DND-41 (cell line): ENCODE measurements at regions not wholly inside any gene's neighbourhood (a gene's known extent, or its start where the extent isn't known, plus 50 kb on each side); places are given as distances from the start of the nearest gene placed in this dataset.

ENCODE experiments used
- EZH2 ChIP-seq: IDR thresholded peaks from 3 replicates; pipeline ENCODE4 v1.6.1; 2012; ENCODE audit warnings: borderline replicate concordance, low read depth, mild to moderate bottlenecking, moderate library complexity, low read length, inconsistent platforms; ENCODE audit not compliant: severe bottlenecking
- TF ChIP-seq, protein P1 (sequence below): IDR thresholded peaks from 2 replicates; pipeline ENCODE4 v1.5.1; 2012; ENCODE audit warnings: borderline replicate concordance, low read length, moderate library complexity, mild to moderate bottlenecking; ENCODE audit not compliant: poor library complexity, severe bottlenecking; ENCODE audit errors: extremely low read depth

- TF ChIP-seq, protein P1, sequence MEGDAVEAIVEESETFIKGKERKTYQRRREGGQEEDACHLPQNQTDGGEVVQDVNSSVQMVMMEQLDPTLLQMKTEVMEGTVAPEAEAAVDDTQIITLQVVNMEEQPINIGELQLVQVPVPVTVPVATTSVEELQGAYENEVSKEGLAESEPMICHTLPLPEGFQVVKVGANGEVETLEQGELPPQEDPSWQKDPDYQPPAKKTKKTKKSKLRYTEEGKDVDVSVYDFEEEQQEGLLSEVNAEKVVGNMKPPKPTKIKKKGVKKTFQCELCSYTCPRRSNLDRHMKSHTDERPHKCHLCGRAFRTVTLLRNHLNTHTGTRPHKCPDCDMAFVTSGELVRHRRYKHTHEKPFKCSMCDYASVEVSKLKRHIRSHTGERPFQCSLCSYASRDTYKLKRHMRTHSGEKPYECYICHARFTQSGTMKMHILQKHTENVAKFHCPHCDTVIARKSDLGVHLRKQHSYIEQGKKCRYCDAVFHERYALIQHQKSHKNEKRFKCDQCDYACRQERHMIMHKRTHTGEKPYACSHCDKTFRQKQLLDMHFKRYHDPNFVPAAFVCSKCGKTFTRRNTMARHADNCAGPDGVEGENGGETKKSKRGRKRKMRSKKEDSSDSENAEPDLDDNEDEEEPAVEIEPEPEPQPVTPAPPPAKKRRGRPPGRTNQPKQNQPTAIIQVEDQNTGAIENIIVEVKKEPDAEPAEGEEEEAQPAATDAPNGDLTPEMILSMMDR: no peak
- no peak for TF ChIP-seq EZH2
Observed at GRCh38 chr13:80548915-80549314, 208.0 kb upstream of the SPRY2 start.
